ENCODE measurements at regions not wholly inside any gene's neighbourhood (a gene's known extent, or its start where the extent isn't known, plus 50 kb on each side); places are given as distances from the start of the nearest gene placed in this dataset.

GRCh38 chr2:15829091-15829801 is 111.1 kb upstream of the MYCN start:
- no peak for DNase-seq (ENCODE audit: low read depth, low spot score)
- no peak overlapping the region for H3K27ac ChIP-seq

GRCh38 chr2:15829985-15830384 is 110.4 kb upstream of the MYCN start:
- no peak overlapping the region for H3K27ac ChIP-seq
- no peak for DNase-seq (ENCODE audit: low read depth, low spot score)

- H3K27ac ChIP-seq = no peak overlapping the region
- no peak for DNase-seq (ENCODE audit: low read depth, low spot score)
Observed at GRCh38 chr2:15830937-15831549, 109.3 kb upstream of the MYCN start.

GRCh38 chr2:15832030-15832709 is 108.2 kb upstream of the MYCN start:
- DNase-seq (ENCODE audit: low read depth, low spot score) = no peak
- no peak overlapping the region for H3K27ac ChIP-seq

- DNase-seq (ENCODE audit: low read depth, low spot score) = no peak
- H3K27ac ChIP-seq = no peak overlapping the region
Observed at GRCh38 chr2:15832849-15833680, 107.3 kb upstream of the MYCN start.

- no peak overlapping the region for H3K27ac ChIP-seq
- DNase-seq (ENCODE audit: low read depth, low spot score) = no peak
Observed at GRCh38 chr2:15833731-15834130, 106.6 kb upstream of the MYCN start.

GRCh38 chr2:15834381-15835031 is 105.8 kb upstream of the MYCN start:
- DNase-seq (ENCODE audit: low read depth, low spot score) = no peak
- no peak overlapping the region for H3K27ac ChIP-seq

- H3K27ac ChIP-seq = no peak overlapping the region
- DNase-seq (ENCODE audit: low read depth, low spot score) = no peak
Observed at GRCh38 chr2:15835991-15836688, 104.2 kb upstream of the MYCN start.

GRCh38 chr2:15836689-15837610 is 103.4 kb upstream of the MYCN start:
- H3K27ac ChIP-seq = no peak overlapping the region
- DNase-seq (ENCODE audit: low read depth, low spot score) = no peak

- no peak overlapping the region for H3K27ac ChIP-seq
- no peak for DNase-seq (ENCODE audit: low read depth, low spot score)
Observed at GRCh38 chr2:15838481-15839090, 101.8 kb upstream of the MYCN start.

- H3K27ac ChIP-seq = no peak overlapping the region
Observed at GRCh38 chr2:15839426-15840124, 100.8 kb upstream of the MYCN start.

GRCh38 chr2:15840148-15840547 is 100.2 kb upstream of the MYCN start:
- DNase-seq (ENCODE audit: low read depth, low spot score) = peak; percentile 31

More at GRCh38 chr2:15839426-15840124, 100.8 kb upstream of the MYCN start:
- DNase-seq (ENCODE audit: low read depth, low spot score) = no peak

GRCh38 chr2:15840969-15841368 is 99.4 kb upstream of the MYCN start:
- DNase-seq (ENCODE audit: low read depth, low spot score) = no peak
- H3K27ac ChIP-seq = no peak overlapping the region

More at GRCh38 chr2:15840148-15840547, 100.2 kb upstream of the MYCN start:
- no peak overlapping the region for H3K27ac ChIP-seq

- no peak for DNase-seq (ENCODE audit: low read depth, low spot score)
- H3K27ac ChIP-seq = no peak overlapping the region
Observed at GRCh38 chr2:15841776-15842560, 98.4 kb upstream of the MYCN start.

GRCh38 chr2:15842758-15843666 is 97.3 kb upstream of the MYCN start:
- no peak for DNase-seq (ENCODE audit: low read depth, low spot score)
- H3K27ac ChIP-seq = no peak overlapping the region
